ENCODE measurements at regions not wholly inside any gene's neighbourhood (a gene's known extent, or its start where the extent isn't known, plus 50 kb on each side); places are given as distances from the start of the nearest gene placed in this dataset.

DNA sequence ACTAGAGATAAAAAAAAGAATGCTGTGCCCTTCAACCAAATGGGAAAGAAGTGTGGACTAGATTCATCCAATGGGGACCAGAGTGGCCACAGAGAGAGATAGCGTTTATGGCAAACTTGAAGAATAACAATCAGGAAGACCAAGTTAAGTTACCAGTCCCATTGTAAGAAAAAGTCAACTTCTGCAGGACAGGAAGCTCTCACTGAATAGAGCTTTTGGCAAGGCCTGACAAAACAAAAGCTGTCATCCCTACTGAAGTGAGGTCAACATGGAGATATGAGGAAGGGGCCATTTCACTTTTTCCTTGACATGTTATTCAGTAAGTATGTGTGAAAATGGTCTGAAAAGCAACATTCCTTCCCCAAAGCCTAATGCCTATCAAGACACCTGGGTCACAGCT, 111.8 kb upstream of the KLHL13 start:
- no peaks in the 10 kb centered on the region for H3F3A ChIP-seq (replicated peaks; ENCODE audit: low read depth)
- H3K4me2 ChIP-seq = no peak overlapping the region
- ATAC-seq (no peak), DNase-seq (ENCODE audit: low spot score) (no peak)
- H3K27ac Mint-ChIP-seq = no peak overlapping the region
- H3K4me1 ChIP-seq (ENCODE audit: insufficient read depth) = no peaks in the 10 kb centered on the region
- no peaks in the 10 kb centered on the region for H3K36me3 Mint-ChIP-seq (ENCODE audit: low read depth)
- no peaks in the 10 kb centered on the region for H3K79me2 ChIP-seq (replicated peaks; ENCODE audit: insufficient read depth)
- no peaks in the 10 kb centered on the region for H3K9me3 Mint-ChIP-seq
- no peak overlapping the region for H3K27ac ChIP-seq (ENCODE audit: low read depth)
- H2AFZ ChIP-seq = no peak overlapping the region
- no peaks in the 10 kb centered on the region for H3K36me3 ChIP-seq (ENCODE audit: insufficient read depth)
- TF ChIP-seq POLR2AphosphoS5 (IDR thresholded peaks at IDR 0.05; ENCODE audit: low read depth) (no peak), CREB1 (CRISPR knock-in tag; IDR thresholded peaks at IDR 0.05; ENCODE audit: low read depth) (no peak), STAT1 (IDR thresholded peaks at IDR 0.05; ENCODE audit: unreplicated experiment) (no peak), JUNB (IDR thresholded peaks at IDR 0.05; ENCODE audit: unreplicated experiment) (no peak), EZH2 (IDR thresholded peaks at IDR 0.05; ENCODE audit: low read depth, unreplicated experiment) (no peak), EZH2phosphoT487 (IDR thresholded peaks at IDR 0.05; ENCODE audit: unreplicated experiment) (no peak)
- TF ChIP-seq, protein P1, sequence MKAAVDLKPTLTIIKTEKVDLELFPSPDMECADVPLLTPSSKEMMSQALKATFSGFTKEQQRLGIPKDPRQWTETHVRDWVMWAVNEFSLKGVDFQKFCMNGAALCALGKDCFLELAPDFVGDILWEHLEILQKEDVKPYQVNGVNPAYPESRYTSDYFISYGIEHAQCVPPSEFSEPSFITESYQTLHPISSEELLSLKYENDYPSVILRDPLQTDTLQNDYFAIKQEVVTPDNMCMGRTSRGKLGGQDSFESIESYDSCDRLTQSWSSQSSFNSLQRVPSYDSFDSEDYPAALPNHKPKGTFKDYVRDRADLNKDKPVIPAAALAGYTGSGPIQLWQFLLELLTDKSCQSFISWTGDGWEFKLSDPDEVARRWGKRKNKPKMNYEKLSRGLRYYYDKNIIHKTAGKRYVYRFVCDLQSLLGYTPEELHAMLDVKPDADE (IDR thresholded peaks at IDR 0.05) = no peak
- TF ChIP-seq, protein P2, sequence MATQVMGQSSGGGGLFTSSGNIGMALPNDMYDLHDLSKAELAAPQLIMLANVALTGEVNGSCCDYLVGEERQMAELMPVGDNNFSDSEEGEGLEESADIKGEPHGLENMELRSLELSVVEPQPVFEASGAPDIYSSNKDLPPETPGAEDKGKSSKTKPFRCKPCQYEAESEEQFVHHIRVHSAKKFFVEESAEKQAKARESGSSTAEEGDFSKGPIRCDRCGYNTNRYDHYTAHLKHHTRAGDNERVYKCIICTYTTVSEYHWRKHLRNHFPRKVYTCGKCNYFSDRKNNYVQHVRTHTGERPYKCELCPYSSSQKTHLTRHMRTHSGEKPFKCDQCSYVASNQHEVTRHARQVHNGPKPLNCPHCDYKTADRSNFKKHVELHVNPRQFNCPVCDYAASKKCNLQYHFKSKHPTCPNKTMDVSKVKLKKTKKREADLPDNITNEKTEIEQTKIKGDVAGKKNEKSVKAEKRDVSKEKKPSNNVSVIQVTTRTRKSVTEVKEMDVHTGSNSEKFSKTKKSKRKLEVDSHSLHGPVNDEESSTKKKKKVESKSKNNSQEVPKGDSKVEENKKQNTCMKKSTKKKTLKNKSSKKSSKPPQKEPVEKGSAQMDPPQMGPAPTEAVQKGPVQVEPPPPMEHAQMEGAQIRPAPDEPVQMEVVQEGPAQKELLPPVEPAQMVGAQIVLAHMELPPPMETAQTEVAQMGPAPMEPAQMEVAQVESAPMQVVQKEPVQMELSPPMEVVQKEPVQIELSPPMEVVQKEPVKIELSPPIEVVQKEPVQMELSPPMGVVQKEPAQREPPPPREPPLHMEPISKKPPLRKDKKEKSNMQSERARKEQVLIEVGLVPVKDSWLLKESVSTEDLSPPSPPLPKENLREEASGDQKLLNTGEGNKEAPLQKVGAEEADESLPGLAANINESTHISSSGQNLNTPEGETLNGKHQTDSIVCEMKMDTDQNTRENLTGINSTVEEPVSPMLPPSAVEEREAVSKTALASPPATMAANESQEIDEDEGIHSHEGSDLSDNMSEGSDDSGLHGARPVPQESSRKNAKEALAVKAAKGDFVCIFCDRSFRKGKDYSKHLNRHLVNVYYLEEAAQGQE (IDR thresholded peaks at IDR 0.05; ENCODE audit: unreplicated experiment) = no peak
- TF ChIP-seq, protein P3, sequence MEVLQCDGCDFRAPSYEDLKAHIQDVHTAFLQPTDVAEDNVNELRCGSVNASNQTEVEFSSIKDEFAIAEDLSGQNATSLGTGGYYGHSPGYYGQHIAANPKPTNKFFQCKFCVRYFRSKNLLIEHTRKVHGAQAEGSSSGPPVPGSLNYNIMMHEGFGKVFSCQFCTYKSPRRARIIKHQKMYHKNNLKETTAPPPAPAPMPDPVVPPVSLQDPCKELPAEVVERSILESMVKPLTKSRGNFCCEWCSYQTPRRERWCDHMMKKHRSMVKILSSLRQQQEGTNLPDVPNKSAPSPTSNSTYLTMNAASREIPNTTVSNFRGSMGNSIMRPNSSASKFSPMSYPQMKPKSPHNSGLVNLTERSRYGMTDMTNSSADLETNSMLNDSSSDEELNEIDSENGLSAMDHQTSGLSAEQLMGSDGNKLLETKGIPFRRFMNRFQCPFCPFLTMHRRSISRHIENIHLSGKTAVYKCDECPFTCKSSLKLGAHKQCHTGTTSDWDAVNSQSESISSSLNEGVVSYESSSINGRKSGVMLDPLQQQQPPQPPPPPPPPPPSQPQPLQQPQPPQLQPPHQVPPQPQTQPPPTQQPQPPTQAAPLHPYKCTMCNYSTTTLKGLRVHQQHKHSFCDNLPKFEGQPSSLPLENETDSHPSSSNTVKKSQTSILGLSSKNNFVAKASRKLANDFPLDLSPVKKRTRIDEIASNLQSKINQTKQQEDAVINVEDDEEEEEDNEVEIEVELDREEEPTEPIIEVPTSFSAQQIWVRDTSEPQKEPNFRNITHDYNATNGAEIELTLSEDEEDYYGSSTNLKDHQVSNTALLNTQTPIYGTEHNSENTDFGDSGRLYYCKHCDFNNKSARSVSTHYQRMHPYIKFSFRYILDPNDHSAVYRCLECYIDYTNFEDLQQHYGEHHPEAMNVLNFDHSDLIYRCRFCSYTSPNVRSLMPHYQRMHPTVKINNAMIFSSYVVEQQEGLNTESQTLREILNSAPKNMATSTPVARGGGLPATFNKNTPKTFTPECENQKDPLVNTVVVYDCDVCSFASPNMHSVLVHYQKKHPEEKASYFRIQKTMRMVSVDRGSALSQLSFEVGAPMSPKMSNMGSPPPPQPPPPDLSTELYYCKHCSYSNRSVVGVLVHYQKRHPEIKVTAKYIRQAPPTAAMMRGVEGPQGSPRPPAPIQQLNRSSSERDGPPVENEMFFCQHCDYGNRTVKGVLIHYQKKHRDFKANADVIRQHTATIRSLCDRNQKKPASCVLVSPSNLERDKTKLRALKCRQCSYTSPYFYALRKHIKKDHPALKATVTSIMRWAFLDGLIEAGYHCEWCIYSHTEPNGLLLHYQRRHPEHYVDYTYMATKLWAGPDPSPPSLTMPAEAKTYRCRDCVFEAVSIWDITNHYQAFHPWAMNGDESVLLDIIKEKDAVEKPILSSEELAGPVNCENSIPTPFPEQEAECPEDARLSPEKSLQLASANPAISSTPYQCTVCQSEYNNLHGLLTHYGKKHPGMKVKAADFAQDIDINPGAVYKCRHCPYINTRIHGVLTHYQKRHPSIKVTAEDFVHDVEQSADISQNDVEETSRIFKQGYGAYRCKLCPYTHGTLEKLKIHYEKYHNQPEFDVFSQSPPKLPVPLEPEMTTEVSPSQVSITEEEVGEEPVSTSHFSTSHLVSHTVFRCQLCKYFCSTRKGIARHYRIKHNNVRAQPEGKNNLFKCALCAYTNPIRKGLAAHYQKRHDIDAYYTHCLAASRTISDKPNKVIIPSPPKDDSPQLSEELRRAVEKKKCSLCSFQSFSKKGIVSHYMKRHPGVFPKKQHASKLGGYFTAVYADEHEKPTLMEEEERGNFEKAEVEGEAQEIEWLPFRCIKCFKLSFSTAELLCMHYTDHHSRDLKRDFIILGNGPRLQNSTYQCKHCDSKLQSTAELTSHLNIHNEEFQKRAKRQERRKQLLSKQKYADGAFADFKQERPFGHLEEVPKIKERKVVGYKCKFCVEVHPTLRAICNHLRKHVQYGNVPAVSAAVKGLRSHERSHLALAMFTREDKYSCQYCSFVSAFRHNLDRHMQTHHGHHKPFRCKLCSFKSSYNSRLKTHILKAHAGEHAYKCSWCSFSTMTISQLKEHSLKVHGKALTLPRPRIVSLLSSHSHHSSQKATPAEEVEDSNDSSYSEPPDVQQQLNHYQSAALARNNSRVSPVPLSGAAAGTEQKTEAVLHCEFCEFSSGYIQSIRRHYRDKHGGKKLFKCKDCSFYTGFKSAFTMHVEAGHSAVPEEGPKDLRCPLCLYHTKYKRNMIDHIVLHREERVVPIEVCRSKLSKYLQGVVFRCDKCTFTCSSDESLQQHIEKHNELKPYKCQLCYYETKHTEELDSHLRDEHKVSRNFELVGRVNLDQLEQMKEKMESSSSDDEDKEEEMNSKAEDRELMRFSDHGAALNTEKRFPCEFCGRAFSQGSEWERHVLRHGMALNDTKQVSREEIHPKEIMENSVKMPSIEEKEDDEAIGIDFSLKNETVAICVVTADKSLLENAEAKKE (CRISPR knock-in tag; IDR thresholded peaks at IDR 0.05) = no peak
- no peak overlapping the region for H3K4me3 ChIP-seq
- no peak overlapping the region for H3K4me3 Mint-ChIP-seq
- no peaks in the 10 kb centered on the region for H4K20me1 ChIP-seq (replicated peaks; ENCODE audit: insufficient read depth)
- no peaks in the 10 kb centered on the region for H3K9me2 ChIP-seq (ENCODE audit: insufficient read depth)
- H3K27me3 ChIP-seq (ENCODE audit: insufficient read depth) = no peaks in the 10 kb centered on the region
- no peaks in the 10 kb centered on the region for H3K27me3 Mint-ChIP-seq (ENCODE audit: insufficient read depth, low read depth, poor library complexity)
- H3K4me1 Mint-ChIP-seq = no peaks in the 10 kb centered on the region

Measured in GM23338 (cell line).